ENCODE measurements at regions not wholly inside any gene's neighbourhood (a gene's known extent, or its start where the extent isn't known, plus 50 kb on each side); places are given as distances from the start of the nearest gene placed in this dataset.

DNA sequence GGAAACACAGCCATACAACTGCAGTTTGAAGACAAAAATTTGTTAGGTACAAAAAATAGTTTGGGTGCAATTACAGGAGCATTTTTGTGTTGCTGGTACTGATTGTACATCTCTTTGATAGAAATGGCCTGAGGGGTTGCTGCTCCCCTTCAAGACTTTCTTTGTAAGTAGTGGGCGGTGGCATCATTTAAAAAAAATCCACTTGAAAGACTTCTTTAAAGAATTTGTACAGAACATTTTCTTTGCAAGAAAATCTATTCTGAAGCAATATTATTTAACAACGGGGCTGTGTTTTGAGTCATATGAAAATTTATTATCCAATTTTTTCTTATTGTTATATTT lies 144.1 kb upstream of the CAV2 start:
- DNase-seq: no peak

More for the DNA sequence above, 144.1 kb upstream of the CAV2 start:
- H3K56ac ChIP-seq (ENCODE audit: insufficient read length, low read depth, low read length): no peak overlapping the region
- no peak overlapping the region for H3K27ac ChIP-seq (ENCODE audit: insufficient read length, low read depth, low read length)
- no peak overlapping the region for H4K91ac ChIP-seq (ENCODE audit: insufficient read length, low read depth, low read length)
- no peaks in the 10 kb centered on the region for H3K9me3 ChIP-seq (ENCODE audit: control insufficient read depth, low read depth, low read length)
- no peak overlapping the region for H3T11ph ChIP-seq (ENCODE audit: low read length)
- H3K4ac ChIP-seq (ENCODE audit: low read depth, low read length): no peak overlapping the region
- H3K79me1 ChIP-seq (ENCODE audit: insufficient read depth, low read depth, low read length, poor library complexity, severe bottlenecking): no peaks in the 10 kb centered on the region
- H3K27me3 ChIP-seq (ENCODE audit: insufficient read depth, low read length): no peaks in the 10 kb centered on the region
- H2AK5ac ChIP-seq (ENCODE audit: insufficient read length, low read length): no peak overlapping the region
- Mint-ChIP-seq H3K4me1 (peaks cover 10 to 12% of the 10 kb centered on the region in 2 experiments), H3K4me3 (no peak overlapping the region), H3K9me3 (no peaks in the 10 kb centered on the region), H3K36me3 (ENCODE audit: insufficient read depth in 1 of 3, low read depth in 3 of 3) (no peaks in the 10 kb centered on the region), H3K27me3 (ENCODE audit: low read depth) (no peaks in the 10 kb centered on the region), H3K27ac (peak overlapping the region in 1 of 3 experiments; percentile 29; a peak in 2 of 7 replicates)
- H2BK15ac ChIP-seq (ENCODE audit: low read depth, low read length): no peak overlapping the region
- H3K4me1 ChIP-seq (ENCODE audit: insufficient read depth, low read length): no peaks in the 10 kb centered on the region
- H4K5ac ChIP-seq (ENCODE audit: insufficient read length, low read depth, low read length): no peak overlapping the region
- no peak overlapping the region for H3K14ac ChIP-seq (ENCODE audit: insufficient read depth, low read length)
- no peak overlapping the region for H3K23ac ChIP-seq (ENCODE audit: insufficient read length, low read depth, low read length)
- no peak overlapping the region for H2BK12ac ChIP-seq (ENCODE audit: insufficient read length, low read depth, low read length)
- H4K20me1 ChIP-seq (ENCODE audit: control insufficient read depth, insufficient read depth, insufficient read length): no peaks in the 10 kb centered on the region
- WGBS (ENCODE audit: extremely low coverage, insufficient read length, low lambda C conversion rate): no CpG with 5 or more reads among the region's 2 CpGs
- H4K8ac ChIP-seq (replicated peaks; ENCODE audit: insufficient read length, low read depth, low read length): no peak overlapping the region
- H3K18ac ChIP-seq (ENCODE audit: insufficient read length, low read depth, low read length): no peak overlapping the region
- TF ChIP-seq, protein P1, sequence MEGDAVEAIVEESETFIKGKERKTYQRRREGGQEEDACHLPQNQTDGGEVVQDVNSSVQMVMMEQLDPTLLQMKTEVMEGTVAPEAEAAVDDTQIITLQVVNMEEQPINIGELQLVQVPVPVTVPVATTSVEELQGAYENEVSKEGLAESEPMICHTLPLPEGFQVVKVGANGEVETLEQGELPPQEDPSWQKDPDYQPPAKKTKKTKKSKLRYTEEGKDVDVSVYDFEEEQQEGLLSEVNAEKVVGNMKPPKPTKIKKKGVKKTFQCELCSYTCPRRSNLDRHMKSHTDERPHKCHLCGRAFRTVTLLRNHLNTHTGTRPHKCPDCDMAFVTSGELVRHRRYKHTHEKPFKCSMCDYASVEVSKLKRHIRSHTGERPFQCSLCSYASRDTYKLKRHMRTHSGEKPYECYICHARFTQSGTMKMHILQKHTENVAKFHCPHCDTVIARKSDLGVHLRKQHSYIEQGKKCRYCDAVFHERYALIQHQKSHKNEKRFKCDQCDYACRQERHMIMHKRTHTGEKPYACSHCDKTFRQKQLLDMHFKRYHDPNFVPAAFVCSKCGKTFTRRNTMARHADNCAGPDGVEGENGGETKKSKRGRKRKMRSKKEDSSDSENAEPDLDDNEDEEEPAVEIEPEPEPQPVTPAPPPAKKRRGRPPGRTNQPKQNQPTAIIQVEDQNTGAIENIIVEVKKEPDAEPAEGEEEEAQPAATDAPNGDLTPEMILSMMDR (conservative IDR thresholded peaks at IDR 0.05): no peak
- no peaks in the 10 kb centered on the region for H3K23me2 ChIP-seq (ENCODE audit: insufficient read length, low read depth, low read length, poor library complexity, severe bottlenecking)
- no peak overlapping the region for H2BK20ac ChIP-seq (ENCODE audit: low read depth, low read length, poor library complexity, severe bottlenecking)
- no peak overlapping the region for H3K9ac ChIP-seq (ENCODE audit: extremely low read depth, insufficient read length, low read length)
- no peaks in the 10 kb centered on the region for H3K79me2 ChIP-seq (ENCODE audit: insufficient read depth, low read length)
- no peak overlapping the region for H2AFZ ChIP-seq (ENCODE audit: low read length)
- no peak overlapping the region for H3K4me2 ChIP-seq (ENCODE audit: insufficient read depth, insufficient read length, low read length)
- H2BK5ac ChIP-seq (ENCODE audit: insufficient read length, low read length): no peak overlapping the region
- H2BK120ac ChIP-seq (ENCODE audit: low read depth, low read length, poor library complexity, severe bottlenecking): no peak overlapping the region

Measured in H9 (cell line).